GM19043 (cell line): ENCODE measurements at regions not wholly inside any gene's neighbourhood (a gene's known extent, or its start where the extent isn't known, plus 50 kb on each side); places are given as distances from the start of the nearest gene placed in this dataset.
A peak's percentile ranks its signal among the peaks of the same experiment; 100 is the strongest.
"Not testable (repeated sequence)": the region's sequence is repeated elsewhere in the genome, so short reads cannot be mapped to it uniquely, and the experiment has no call there.

Experiments
- ATAC-seq: cut with Tn5 transposase; IDR thresholded peaks from one replicate; pipeline ENCODE4 v1.9.1; 2021; ENCODE audit warnings: low read depth; ENCODE audit not compliant: unreplicated experiment

DNA sequence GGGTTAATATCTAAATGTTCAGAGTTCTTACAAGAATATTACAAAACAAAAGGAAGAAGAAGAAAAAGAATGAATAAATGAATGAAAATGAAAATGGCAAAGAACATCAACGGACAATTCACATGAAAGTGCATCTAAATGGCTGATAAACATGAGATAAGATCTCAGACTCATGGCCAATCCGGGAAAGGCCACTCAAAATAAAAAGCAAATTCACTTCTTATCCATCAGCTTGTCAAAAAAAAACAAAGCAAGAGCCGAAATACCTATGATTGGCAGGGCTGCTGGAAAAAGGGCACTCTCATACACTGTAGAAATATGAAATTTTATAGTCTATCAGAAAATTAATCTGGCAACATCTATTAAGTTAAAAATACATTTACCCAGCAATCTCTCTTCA lies 103.6 kb upstream of the EDEM3 start:
- ATAC-seq, result no peak

DNA sequence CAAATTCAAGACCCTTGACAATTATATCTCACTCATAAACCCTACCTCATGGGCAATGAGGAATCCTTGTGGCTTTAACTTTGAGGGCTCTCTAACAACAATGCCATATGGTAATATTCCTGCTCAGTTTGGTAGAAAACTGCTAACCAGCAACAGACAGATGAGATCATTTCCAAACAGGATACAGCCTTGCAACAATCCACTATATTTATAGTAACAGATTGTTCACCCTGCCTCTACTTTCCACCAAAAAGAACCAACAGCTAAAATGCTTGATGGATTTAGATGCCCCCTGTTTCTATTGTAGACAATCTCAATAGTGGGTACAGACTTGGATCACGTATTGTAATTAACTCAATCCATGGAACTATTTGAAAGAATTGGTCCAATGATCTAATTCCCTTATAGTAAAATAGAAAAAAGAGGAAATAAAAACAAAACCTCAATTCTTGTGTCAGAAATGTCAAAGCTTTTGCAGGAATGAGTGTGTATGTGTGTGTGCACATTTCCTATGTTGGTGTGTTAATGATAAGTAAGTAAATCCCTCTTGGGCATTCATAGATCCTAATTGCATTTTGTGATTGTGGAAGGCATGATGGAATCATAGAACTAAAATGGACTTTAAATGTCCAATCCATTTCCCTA lies 100.0 kb upstream of the EDEM3 start:
- ATAC-seq, result no peak

DNA sequence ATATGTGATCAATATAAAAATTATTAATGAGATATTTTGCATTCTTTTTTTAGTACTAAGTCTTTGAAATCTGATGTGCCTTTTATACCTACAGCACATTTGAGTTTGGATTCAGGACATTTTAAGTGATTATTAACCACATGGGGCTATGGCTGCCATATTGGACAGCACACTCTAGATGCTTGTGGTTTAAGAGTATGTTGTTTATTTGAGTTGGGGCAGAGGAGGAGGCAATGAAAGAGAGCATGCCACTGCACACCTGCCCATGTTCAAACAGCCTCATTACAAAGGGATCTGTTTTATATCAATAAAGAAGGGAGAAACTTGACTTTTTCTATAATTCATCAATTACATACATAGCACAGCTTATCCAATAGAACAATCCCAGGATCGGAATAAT lies 99.4 kb upstream of the EDEM3 start:
- no peak for ATAC-seq

DNA sequence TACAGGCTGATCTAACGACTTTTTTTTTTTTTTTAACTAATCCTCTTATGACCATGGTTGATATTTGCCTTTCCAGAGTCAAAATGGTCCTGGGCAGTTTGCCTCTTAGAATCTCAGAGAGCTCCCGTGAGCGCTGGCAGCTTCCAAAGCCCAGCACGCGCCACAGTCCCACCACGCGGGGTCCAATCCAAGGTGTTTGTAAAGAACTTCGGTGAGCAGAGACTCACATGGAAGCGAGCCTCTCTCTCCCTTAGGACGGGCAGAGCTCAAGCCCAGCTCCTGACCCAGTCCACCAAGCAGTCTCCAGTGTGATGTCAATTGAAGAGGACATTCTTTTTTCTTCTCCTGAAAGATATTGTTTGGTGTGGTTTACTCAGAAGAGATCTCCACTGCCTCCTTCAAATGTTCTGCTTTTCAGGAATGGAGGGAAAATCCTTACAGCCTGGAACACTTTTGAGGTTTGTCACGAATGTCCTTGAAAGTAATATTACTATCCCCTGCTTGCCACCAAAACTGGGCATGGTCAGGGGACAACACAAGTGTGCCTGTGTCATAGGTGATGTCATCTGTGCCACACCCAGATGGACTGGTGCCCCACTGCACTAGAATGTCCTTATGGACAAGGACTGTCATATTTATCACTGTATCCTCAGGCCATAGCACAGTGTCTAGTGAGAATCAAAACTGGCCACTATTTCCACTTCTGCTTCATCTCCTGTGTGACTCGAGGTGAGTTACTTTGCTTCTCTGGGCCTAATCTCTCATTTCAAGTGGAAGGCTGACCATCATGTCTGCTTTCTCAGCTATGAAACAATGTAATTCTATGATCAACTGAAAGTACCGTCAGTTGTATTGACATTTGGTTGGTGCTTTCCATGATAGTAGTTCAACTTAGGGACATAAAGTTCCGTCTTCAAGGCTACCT lies 97.4 kb upstream of the EDEM3 start:
- ATAC-seq, result no peak

DNA sequence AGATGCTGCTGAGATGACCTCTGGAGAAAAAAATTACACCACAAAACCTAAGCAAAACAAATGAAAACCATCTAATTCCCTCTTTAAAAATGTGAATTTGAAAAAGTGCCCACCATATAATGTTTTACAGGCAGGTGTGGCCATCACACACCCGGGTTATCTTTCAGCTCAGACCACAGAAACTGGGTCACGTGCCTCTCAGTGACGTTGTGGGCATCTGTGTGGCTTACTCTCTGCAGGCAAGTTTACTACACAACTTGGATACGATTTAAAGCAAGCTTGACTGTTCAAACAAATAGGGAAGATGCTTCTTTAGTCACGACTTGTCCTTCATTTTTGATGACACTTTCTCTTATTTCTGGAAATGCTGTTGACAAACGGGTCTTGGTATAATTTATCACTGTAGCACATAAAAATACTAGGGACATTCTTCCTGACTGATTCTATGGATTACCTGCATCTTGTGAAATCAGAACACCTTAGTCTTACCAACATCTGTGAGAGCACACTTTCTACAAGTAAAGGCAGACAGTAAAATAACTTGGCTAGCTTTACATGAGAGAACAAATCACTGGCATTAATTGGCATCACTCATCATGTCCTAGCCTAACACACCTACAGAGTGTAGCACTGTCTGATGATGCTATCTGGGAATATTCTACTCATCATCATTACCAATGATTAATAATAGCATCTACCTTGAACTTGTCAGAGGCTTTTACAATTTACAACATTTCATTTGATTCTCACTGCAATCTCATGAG lies 89.3 kb upstream of the EDEM3 start:
- peak; percentile 98 for ATAC-seq

DNA sequence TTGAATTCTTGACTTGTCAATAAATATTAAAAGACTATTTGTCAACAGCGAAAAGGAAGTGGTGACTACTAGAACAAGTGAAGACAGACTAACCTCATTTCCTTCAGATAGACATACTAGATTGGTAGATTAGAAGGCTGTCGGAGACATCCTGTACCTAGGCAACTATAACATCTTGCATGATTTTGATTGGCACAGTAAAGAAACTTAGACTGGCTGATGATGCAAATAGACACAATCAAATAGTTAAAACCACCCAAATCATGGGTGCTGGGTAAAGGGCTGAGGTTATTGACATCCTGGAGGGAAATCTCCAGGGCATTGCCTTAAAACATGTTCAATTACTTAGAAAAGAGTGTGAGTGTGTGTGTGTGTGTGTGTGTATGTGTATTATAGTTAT lies 85.9 kb upstream of the EDEM3 start:
- ATAC-seq, result no peak

DNA sequence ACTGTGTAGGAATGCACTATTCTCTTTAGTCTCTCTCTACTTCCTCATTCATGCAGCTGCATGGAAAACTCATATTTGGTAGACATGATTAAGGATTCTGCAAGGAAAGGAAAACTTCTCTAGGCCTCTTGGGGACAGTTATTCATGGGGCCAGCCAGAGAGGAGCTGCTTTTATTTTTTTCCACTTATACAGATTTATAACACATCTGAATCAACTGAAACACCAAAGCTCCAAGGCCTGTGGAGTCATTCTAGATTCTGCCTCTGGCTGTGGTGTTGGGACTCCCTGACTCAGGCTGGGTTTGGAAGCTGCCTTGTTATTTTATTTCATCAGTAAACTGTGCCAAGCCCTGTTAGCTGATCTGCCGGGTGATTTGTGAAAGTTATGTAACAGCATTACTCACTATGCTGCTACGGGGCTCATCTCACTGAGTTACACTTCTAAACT lies 83.9 kb upstream of the EDEM3 start:
- no peak for ATAC-seq

DNA sequence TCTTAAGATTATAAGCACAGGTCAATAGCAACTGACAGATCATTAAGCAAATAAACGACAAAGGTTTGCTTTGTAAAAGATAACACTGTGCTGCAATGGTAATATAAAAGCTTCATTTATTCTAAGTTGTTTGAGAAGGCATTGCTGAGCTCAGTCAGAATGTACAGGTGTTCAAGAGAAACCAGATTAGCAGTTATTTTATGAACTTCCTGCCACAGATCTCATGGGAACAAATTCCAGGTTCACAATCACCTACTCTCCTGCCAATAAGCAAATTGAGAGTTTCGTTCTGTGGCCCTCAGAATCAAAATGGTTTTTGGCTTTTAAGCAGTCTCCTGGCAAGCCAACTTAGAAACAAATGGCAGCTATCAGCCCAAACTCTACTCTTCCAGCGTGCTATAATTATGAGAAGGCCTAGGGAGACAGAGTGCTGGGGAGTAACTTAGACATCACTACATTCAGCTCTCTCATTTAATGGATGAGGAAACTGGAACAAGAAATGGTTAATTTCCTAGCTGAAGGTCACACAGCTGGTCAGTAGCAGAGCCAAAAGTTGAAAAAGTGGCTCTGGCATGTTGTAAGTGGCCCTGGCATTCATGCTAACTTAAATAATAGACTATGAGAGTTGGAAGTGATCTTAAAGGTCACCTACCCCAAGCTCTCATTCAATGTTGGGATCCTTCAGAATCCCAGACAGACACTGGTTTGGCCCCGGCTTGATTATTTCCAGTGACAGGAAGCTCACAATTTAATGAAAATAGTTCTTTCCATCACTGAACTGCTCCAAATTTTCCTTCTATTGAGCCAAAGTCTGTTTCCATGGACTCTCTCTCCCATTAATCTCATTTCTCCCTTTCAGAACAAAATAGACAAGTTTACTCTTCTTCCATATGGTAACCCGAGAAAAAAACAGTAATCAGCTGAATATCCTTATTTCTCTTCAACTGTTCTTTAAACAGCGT lies 82.6 kb upstream of the EDEM3 start:
- ATAC-seq, result no peak

DNA sequence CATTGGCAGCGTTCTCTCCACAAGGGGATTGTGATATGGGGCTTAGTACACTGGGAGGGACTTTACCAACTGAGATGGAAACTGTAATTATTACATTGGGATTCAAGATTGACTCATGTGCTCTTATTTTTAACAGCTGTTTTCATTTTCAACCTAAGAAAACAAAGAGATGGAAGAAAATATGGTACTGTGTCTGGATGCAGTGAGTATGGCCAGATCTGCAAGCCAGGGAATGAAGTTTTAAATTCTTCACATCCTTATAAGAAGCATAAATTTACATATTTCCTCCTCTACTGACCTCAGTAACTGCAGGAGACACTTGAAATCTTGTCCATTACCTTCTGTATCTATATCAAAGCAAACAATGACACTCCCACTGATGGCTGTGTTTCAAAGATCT lies 81.5 kb upstream of the EDEM3 start:
- no peak for ATAC-seq

DNA sequence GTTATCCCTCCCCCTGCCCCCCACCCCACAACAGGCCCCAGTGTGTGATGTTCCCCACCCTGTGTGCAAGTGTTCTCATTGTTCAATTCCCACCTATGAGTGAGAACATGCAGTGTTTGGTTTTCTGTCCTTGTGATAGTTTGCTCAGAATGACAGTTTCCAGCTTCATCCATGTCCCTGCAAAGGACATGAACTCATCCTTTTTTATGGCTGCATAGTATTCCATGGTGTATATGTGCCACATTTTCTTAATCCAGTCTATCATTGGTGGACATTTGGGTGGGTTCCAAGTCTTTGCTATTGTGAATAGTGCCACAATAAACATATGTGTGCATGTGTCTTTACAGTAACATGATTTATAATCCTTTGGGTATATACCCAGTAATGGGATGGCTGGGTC lies 79.3 kb upstream of the EDEM3 start:
- not testable (repeated sequence) for ATAC-seq

DNA sequence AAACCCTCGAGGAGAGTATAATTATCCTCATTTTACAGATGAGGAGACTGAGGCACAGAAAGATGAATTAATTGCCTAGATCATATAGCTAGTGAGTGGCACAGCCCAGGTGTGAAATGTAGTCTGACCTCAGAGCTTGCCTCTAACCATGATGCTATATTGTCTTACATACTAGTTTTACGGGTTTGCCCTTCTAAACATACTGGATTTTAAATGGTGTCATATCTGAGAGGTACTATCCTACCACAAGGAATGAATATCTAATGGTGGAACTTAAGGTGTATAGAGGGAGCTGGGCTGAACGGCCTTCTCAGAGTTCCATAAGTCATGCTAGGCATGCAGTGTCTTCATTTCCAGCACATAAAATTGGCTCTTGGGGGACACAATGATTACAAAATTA lies 77.9 kb upstream of the EDEM3 start:
- ATAC-seq, result no peak

DNA sequence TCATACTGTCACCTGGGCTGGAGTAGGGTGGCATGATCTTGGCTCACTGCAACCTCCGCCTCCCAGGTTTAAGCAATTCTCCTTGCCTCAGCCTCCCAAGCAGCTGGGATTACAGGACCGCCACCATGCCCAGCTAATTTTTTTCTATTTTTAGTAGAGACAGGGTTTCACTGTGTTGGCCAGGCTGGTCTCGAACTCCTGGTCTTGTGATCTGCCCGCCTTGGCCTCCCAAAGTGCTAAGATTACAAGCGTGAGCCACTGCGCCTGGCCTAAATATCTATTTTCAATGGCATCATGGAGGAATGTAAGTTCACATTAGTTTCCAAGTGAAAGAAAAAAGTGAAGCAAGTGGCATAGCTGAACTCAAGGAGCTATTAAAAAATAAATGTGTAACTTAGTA lies 74.8 kb upstream of the EDEM3 start:
- ATAC-seq, result not testable (repeated sequence)

DNA sequence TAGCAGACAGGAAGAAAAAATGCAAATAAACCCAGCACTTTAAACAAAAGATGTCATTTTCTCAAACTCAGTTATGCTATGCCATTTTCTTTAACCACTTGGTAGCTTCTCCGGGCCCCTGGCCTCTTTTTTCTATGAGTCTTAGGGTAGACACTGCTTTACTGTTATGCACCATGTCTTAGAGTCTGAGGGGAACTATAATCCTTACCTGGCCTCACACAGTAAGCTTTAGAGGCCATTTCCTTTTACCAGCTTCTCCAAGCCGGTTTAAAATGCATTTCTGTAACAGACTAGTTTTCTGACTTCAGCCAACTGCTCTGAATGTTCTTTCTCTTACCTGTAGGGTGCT lies 73.7 kb upstream of the EDEM3 start:
- no peak for ATAC-seq

DNA sequence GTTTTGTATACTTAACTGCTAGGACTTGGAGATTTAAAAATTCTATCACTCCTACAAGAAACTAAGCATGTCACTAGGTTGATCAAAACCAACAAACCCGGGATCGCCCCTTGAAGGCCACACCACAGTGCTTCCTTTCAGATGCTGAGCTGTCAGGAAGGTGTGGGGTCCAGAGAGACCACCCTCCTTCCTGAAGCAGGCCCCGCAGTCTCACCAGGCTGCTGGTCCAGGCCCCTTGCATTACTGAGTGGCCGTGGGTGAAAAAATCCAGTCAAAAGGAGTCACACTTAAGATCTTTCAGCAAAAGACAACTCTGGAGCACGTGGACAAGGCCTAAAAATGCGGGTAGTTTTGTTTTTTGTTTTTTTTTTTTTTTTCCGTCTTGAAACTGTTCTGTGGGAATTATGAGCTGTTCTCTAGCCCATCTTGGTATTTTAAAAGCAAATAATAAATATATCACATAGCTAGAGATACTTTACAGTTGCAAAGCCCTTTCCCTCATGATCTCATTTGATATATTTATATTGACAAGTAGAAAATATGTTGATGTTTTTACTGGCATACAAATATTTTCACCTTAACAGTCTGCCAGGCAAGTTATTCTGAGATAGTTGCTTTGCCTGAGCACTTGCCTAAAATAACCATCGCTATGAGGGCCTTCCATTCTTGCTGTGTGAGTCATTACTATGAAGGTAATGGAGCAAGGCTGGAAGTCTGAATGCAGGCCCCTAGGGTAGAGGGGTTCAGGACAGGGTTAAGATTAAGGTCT lies 73.1 kb upstream of the EDEM3 start:
- no peak for ATAC-seq

DNA sequence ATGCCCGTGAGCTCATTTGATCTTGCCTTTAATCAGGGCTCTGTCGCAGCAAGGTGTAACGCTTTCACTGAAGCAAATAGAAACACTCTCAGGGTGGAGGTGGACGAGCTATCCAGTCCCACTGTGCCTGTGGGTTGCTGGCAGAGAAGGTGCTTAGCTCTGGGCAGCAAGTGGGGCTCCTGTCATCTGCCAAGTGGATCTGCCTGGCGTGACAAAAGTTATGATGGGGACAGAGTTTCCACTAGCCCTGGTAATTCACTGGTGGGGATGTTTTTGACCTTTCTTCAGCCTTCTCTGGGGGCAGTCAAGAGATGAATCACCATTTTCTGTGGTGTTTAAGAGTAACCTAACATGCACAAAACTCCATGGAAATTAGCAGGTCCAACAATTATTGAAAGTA lies 71.3 kb upstream of the EDEM3 start:
- no peak for ATAC-seq

DNA sequence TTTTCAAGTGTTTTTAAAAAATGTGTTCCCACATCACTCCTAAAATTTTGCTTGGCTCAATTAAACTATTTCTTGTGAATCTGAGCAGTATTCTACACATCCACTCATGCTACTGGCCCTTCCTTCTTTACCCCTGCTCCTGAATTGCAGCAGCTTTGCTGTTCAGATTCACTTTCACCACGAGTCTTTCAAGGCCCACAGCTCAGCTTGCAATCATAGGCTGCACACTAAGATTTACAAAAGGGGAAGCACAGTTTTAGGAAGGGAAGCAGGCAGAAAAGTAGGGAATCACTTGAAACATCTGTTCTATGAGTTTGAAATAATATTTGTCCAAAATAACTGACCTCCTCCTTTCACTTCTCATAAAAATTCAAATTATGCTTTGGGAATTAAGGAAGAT lies 70.9 kb upstream of the EDEM3 start:
- peak; percentile 51 for ATAC-seq

DNA sequence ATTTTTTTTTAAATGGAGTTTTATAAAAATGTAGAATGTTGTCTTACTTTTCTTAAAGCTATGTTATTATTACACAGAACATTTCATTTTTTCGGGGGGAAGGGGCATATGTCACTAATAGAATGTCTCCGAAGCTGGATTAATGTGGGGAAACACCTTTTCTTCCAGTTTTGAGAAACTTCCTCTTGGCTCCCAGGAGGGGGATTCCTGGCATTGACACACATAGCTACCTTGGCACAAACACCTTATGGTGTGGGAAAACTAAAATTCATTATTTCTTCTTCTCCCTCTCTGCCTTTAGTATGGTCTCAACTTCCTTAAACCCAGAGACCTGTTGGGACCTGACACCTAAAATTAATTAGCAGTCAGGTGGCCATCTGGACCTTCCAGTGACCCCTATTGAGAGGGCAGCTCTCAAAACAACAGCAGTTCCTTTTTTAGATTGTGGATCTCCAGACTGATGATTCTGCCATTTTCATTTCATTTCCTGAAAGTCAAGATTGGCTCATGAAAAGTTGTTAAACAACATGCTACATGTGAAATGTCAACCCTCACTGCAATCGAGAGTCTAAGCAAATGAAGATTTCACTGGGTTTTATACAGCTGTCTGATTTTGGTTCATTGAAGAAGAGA lies 70.1 kb upstream of the EDEM3 start:
- ATAC-seq, result no peak

DNA sequence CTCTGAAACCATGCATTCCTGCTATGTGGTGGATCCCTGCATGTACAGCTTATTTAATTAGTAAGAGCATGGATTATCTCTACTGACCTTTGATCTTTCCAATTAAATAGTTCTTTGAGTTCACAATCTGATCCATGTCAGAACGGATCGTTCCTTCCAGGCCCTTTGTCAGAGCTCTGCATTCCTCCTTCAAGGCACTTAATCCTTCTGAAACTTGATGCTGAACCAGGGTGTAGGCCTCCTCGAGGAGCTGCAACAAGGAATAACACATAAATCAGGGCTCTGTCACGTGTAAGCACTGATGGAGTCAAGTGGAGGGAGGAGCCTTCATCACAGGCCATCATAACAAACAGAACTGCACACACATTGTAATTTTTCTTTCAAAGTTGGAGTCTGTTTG lies 68.4 kb upstream of the EDEM3 start:
- ATAC-seq, result no peak

DNA sequence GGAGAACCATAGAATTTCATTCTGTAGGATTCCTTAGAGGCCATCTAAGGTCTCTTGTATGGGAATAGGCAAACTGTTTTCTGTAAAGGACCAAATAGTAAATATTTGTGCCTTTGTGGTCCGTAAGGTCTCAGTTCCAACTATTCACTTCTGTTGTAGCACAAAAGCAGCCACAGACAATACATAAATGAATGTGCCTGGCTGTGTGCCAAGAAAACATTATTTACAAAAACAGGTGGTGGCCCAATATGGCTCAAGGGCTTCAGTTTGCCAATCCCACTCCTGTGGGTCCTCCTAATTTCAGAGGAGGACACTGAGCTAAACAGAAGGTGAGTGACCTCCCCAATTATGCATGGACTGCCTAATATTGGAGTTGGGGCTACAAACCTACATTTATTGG lies 67.6 kb upstream of the EDEM3 start:
- ATAC-seq, result no peak
